ENCODE measurements at regions not wholly inside any gene's neighbourhood (a gene's known extent, or its start where the extent isn't known, plus 50 kb on each side); places are given as distances from the start of the nearest gene placed in this dataset.

DNA sequence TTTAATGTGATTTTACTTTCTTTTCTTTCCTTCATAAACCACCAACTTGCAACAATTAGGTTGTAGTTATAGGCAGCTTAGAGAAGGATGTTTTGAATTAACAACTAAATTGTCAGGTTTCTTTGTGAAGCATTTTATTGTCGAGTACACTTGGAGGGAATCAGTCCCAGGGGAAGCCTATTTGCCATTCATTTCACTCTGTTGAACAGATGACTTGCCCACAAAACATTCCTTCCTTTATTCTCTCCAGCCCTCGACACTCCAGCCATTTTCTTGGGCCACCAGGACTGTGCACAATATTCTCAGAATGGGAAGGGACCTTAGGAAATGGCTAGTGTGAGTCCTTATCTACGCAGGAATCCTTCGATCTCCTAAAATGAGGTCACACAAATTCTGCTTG, 620.6 kb downstream of the SOX6 start:
- H3K14ac ChIP-seq (ENCODE audit: low read length) = no peak overlapping the region
- no peak overlapping the region for H2BK5ac ChIP-seq (ENCODE audit: low read length)
- no peak overlapping the region for H3K18ac ChIP-seq (ENCODE audit: low read length)
- H2AK5ac ChIP-seq (ENCODE audit: low read depth, low read length) = no peak overlapping the region
- H3K79me1 ChIP-seq (ENCODE audit: low read depth, low read length) = no peaks in the 10 kb centered on the region
- no peak for DNase-seq (ENCODE audit: low spot score)
- no peaks in the 10 kb centered on the region for H3K9me3 ChIP-seq (replicated peaks in 1 of 2; ENCODE audit: control insufficient read depth in 2 of 2, insufficient read depth in 1 of 2, low read depth in 1 of 2, low read length in 2 of 2)
- H3K4me2 ChIP-seq (ENCODE audit: insufficient read depth, low read length, poor library complexity, severe bottlenecking) = no peak overlapping the region
- H3K4me1 ChIP-seq (ENCODE audit: control insufficient read depth in 2 of 2, insufficient read depth in 1 of 2, low read depth in 1 of 2, low read length in 2 of 2) = peaks cover 2% of the 10 kb centered on the region in 2 donors
- no peak overlapping the region for H2BK15ac ChIP-seq (ENCODE audit: low read length)
- no peak overlapping the region for H2BK12ac ChIP-seq (ENCODE audit: low read length)
- H2AFZ ChIP-seq (ENCODE audit: low read length) = peak overlapping the region; percentile 39
- no peak overlapping the region for H4K91ac ChIP-seq (ENCODE audit: low read depth, low read length, poor library complexity)
- WGBS, 2 donors (ENCODE audit: extremely low coverage in 2 of 2, insufficient read length in 2 of 2, insufficient replicate concordance in 1 of 2) = no CpG with 5 or more reads among the region's 4 CpGs
- no peaks in the 10 kb centered on the region for H3K36me3 ChIP-seq (replicated peaks in 1 of 2; ENCODE audit: control insufficient read depth in 2 of 2, insufficient read depth in 2 of 2, low read length in 2 of 2)
- no peak overlapping the region for H3K4me3 ChIP-seq (ENCODE audit: low read length in 2 of 2)
- no peak overlapping the region for H3K4ac ChIP-seq (ENCODE audit: low read length)
- H3K27me3 ChIP-seq (ENCODE audit: control insufficient read depth in 3 of 3, insufficient read depth in 3 of 3, low read depth in 1 of 3, low read length in 3 of 3) = peaks cover 0 to 10% (median 0%) of the 10 kb centered on the region in 3 experiments
- H2BK120ac ChIP-seq (ENCODE audit: low read depth, low read length) = no peak overlapping the region
- H4K8ac ChIP-seq (ENCODE audit: low read depth, low read length) = no peak overlapping the region
- no peak overlapping the region for H3K9ac ChIP-seq (ENCODE audit: low read depth, low read length, poor library complexity)
- H3K27ac ChIP-seq (replicated peaks; ENCODE audit: low read length) = no peak overlapping the region
- no peak overlapping the region for H3K23ac ChIP-seq (ENCODE audit: low read depth, low read length, poor library complexity)

DNA sequence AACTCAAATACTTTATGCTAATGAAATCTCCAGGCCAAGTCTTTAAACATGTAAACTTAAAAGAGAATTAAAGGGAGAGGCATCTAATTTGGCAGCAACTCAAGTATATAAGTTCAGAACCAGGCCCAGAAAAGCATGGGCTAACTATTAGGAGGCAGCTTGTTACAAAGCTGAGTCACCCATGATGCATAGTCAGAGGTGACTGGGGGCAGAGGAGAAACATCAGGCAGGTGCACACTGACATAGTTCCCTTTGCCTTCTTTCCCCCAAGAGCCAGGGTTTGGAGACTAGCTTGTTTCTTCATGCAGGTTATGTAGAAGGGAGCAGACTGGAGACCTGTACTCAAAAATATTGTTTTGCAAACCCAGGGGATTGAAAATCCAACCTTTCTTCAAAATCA, 619.0 kb downstream of the SOX6 start:
- no peaks in the 10 kb centered on the region for H3K79me1 ChIP-seq (ENCODE audit: low read depth, low read length)
- H3K27ac ChIP-seq (replicated peaks; ENCODE audit: low read length) = no peak overlapping the region
- no peak overlapping the region for H2AFZ ChIP-seq (ENCODE audit: low read length)
- H2AK5ac ChIP-seq (ENCODE audit: low read depth, low read length) = no peak overlapping the region
- H4K8ac ChIP-seq (ENCODE audit: low read depth, low read length) = no peak overlapping the region
- no peak overlapping the region for H3K4me2 ChIP-seq (ENCODE audit: insufficient read depth, low read length, poor library complexity, severe bottlenecking)
- H3K27me3 ChIP-seq (ENCODE audit: control insufficient read depth in 3 of 3, insufficient read depth in 3 of 3, low read depth in 1 of 3, low read length in 3 of 3) = peaks cover 0 to 6% (median 0%) of the 10 kb centered on the region in 3 experiments
- DNase-seq (ENCODE audit: low spot score) = no peak
- no peak overlapping the region for H3K4me3 ChIP-seq (ENCODE audit: low read length in 2 of 2)
- H3K4me1 ChIP-seq (ENCODE audit: control insufficient read depth in 2 of 2, insufficient read depth in 1 of 2, low read depth in 1 of 2, low read length in 2 of 2) = peaks cover 1 to 2% of the 10 kb centered on the region in 2 donors
- no peak overlapping the region for H4K91ac ChIP-seq (ENCODE audit: low read depth, low read length, poor library complexity)
- H3K9ac ChIP-seq (ENCODE audit: low read depth, low read length, poor library complexity) = no peak overlapping the region
- H3K23ac ChIP-seq (ENCODE audit: low read depth, low read length, poor library complexity) = no peak overlapping the region
- H3K18ac ChIP-seq (ENCODE audit: low read length) = no peak overlapping the region
- H2BK5ac ChIP-seq (ENCODE audit: low read length) = no peak overlapping the region
- H3K4ac ChIP-seq (ENCODE audit: low read length) = no peak overlapping the region
- no peak overlapping the region for H2BK120ac ChIP-seq (ENCODE audit: low read depth, low read length)
- no peaks in the 10 kb centered on the region for H3K9me3 ChIP-seq (replicated peaks in 1 of 2; ENCODE audit: control insufficient read depth in 2 of 2, insufficient read depth in 1 of 2, low read depth in 1 of 2, low read length in 2 of 2)
- H2BK12ac ChIP-seq (ENCODE audit: low read length) = no peak overlapping the region
- no peak overlapping the region for H2BK15ac ChIP-seq (ENCODE audit: low read length)
- H3K14ac ChIP-seq (ENCODE audit: low read length) = no peak overlapping the region
- no peaks in the 10 kb centered on the region for H3K36me3 ChIP-seq (replicated peaks in 1 of 2; ENCODE audit: control insufficient read depth in 2 of 2, insufficient read depth in 2 of 2, low read length in 2 of 2)

DNA sequence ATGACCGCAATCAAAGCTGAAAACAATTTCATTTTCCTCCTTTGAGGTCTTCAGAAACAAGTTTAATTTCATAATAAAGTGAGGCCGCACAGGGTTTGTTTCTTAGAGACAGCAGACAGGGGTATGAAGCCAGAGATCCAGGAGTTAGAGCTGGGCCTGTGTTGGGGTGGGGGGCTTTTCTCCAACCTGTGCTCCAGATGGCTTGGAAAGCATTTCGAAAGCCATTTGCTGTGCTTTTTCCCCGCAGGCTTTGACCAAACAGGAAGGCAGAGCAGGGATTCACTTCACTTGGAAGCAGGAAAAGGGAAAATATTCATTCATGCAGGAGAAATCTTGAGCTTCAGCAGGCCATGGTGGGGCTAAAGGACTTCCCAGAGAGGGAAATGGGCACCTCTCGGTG, 617.4 kb downstream of the SOX6 start:
- Histone ChIP-seq H3K9me3 (replicated peaks in 1 of 2; ENCODE audit: control insufficient read depth in 2 of 2, insufficient read depth in 1 of 2, low read depth in 1 of 2, low read length in 2 of 2) (no peaks in the 10 kb centered on the region), H3K4ac (ENCODE audit: low read length) (no peak overlapping the region), H4K8ac (ENCODE audit: low read depth, low read length) (no peak overlapping the region), H4K91ac (ENCODE audit: low read depth, low read length, poor library complexity) (no peak overlapping the region), H3K4me3 (ENCODE audit: low read length in 2 of 2) (no peak overlapping the region), H3K9ac (ENCODE audit: low read depth, low read length, poor library complexity) (no peak overlapping the region), H3K4me2 (ENCODE audit: insufficient read depth, low read length, poor library complexity, severe bottlenecking) (no peak overlapping the region), H3K4me1 (ENCODE audit: control insufficient read depth in 2 of 2, insufficient read depth in 1 of 2, low read depth in 1 of 2, low read length in 2 of 2) (peaks cover 4 to 9% of the 10 kb centered on the region in 2 donors), H3K14ac (ENCODE audit: low read length) (no peak overlapping the region), H2BK12ac (ENCODE audit: low read length) (no peak overlapping the region), H3K23ac (ENCODE audit: low read depth, low read length, poor library complexity) (no peak overlapping the region), H2BK15ac (ENCODE audit: low read length) (no peak overlapping the region), H3K36me3 (replicated peaks in 1 of 2; ENCODE audit: control insufficient read depth in 2 of 2, insufficient read depth in 2 of 2, low read length in 2 of 2) (no peaks in the 10 kb centered on the region), H3K27me3 (ENCODE audit: control insufficient read depth in 3 of 3, insufficient read depth in 3 of 3, low read depth in 1 of 3, low read length in 3 of 3) (peaks cover 0 to 3% (median 0%) of the 10 kb centered on the region in 3 experiments), H3K79me1 (ENCODE audit: low read depth, low read length) (no peaks in the 10 kb centered on the region), H3K18ac (ENCODE audit: low read length) (no peak overlapping the region), H2AFZ (ENCODE audit: low read length) (no peak overlapping the region), H2BK120ac (ENCODE audit: low read depth, low read length) (no peak overlapping the region), H2AK5ac (ENCODE audit: low read depth, low read length) (no peak overlapping the region), H3K27ac (replicated peaks; ENCODE audit: low read length) (no peak overlapping the region), H2BK5ac (ENCODE audit: low read length) (no peak overlapping the region)
- WGBS, 2 donors (ENCODE audit: extremely low coverage in 2 of 2, insufficient read length in 2 of 2, insufficient replicate concordance in 1 of 2) = no CpG with 5 or more reads among the region's 5 CpGs
- DNase-seq (ENCODE audit: low spot score) = no peak

DNA sequence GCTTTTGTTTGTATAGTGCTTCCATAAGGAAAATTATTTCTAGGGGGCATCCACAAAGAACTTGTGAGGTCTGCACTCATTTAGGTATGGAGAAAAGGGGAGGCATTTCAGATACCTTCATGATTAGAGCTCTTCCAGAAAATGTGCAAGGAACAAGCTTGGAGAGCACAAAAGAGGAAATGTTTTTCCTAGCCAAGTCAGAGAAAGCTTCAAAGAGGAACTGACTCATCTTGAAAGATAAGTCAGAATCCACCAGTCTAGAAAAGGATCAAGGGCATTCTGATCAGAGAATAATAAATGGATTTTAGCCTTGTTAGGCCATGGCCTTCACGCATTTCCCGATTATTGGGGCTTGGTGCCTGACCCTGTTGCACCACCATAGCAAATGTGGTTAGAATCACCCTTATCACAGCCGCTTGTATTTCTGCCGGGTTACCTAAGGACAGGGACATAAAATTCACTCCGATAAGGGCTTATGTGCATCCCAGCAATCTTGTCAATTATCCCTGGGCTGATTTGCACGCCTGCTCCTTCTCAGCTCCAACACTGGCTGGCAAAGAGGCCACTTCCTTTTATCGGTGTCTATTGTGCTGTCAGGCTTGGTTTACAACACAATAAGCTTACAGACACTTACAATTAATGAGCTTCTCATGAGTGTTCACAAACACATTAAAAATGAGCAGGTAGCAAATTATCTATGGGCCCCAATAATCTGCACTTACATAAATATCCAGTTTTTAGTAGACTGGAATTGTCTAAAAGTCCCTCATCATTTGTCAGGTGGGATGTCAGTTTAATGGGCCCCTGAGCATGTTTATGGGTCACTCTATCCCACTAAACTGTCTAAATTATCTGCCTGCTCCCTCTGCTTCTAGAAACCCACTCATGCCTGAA, 613.5 kb downstream of the SOX6 start:
- H3K27ac ChIP-seq (replicated peaks; ENCODE audit: low read length) = no peak overlapping the region

More for the DNA sequence above, 613.5 kb downstream of the SOX6 start:
- H2BK120ac ChIP-seq (ENCODE audit: low read depth, low read length) = no peak overlapping the region
- no peaks in the 10 kb centered on the region for H3K27me3 ChIP-seq (ENCODE audit: control insufficient read depth in 3 of 3, insufficient read depth in 3 of 3, low read depth in 1 of 3, low read length in 3 of 3)
- no peak overlapping the region for H2AK5ac ChIP-seq (ENCODE audit: low read depth, low read length)
- no peak overlapping the region for H4K91ac ChIP-seq (ENCODE audit: low read depth, low read length, poor library complexity)
- H3K36me3 ChIP-seq (replicated peaks in 1 of 2; ENCODE audit: control insufficient read depth in 2 of 2, insufficient read depth in 2 of 2, low read length in 2 of 2) = no peaks in the 10 kb centered on the region
- H2BK15ac ChIP-seq (ENCODE audit: low read length) = no peak overlapping the region
- H2BK12ac ChIP-seq (ENCODE audit: low read length) = no peak overlapping the region
- peaks cover 2 to 7% of the 10 kb centered on the region in 2 donors for H3K4me1 ChIP-seq (ENCODE audit: control insufficient read depth in 2 of 2, insufficient read depth in 1 of 2, low read depth in 1 of 2, low read length in 2 of 2)
- H3K4ac ChIP-seq (ENCODE audit: low read length) = no peak overlapping the region
- no peak overlapping the region for H2BK5ac ChIP-seq (ENCODE audit: low read length)
- H3K18ac ChIP-seq (ENCODE audit: low read length) = no peak overlapping the region
- no CpG with 5 or more reads among the region's 7 CpGs for WGBS, 2 donors (ENCODE audit: extremely low coverage in 2 of 2, insufficient read length in 2 of 2, insufficient replicate concordance in 1 of 2)
- no peak overlapping the region for H3K14ac ChIP-seq (ENCODE audit: low read length)
- H3K9me3 ChIP-seq (replicated peaks in 1 of 2; ENCODE audit: control insufficient read depth in 2 of 2, insufficient read depth in 1 of 2, low read depth in 1 of 2, low read length in 2 of 2) = no peaks in the 10 kb centered on the region
- no peak overlapping the region for H3K4me3 ChIP-seq (ENCODE audit: low read length in 2 of 2)
- no peak for DNase-seq (ENCODE audit: low spot score)
- no peak overlapping the region for H3K4me2 ChIP-seq (ENCODE audit: insufficient read depth, low read length, poor library complexity, severe bottlenecking)
- peak overlapping the region; percentile 7 for H2AFZ ChIP-seq (ENCODE audit: low read length)
- no peak overlapping the region for H3K23ac ChIP-seq (ENCODE audit: low read depth, low read length, poor library complexity)
- no peak overlapping the region for H3K9ac ChIP-seq (ENCODE audit: low read depth, low read length, poor library complexity)
- H4K8ac ChIP-seq (ENCODE audit: low read depth, low read length) = no peak overlapping the region
- no peaks in the 10 kb centered on the region for H3K79me1 ChIP-seq (ENCODE audit: low read depth, low read length)

Measured in neuronal stem cell (in vitro differentiated cells).